ENCODE measurements at regions not wholly inside any gene's neighbourhood (a gene's known extent, or its start where the extent isn't known, plus 50 kb on each side); places are given as distances from the start of the nearest gene placed in this dataset.

- Histone ChIP-seq H2AFZ (ENCODE audit: low read length) (no peak overlapping the region), H3K4me1 (ENCODE audit: insufficient read depth, low read length, severe bottlenecking) (no peaks in the 10 kb centered on the region), H3K9ac (ENCODE audit: low read length) (no peak overlapping the region), H3K79me2 (ENCODE audit: insufficient read depth, low read length) (no peaks in the 10 kb centered on the region), H3K36me3 (ENCODE audit: insufficient read depth, low read length) (no peaks in the 10 kb centered on the region), H3K27me3 (ENCODE audit: insufficient read depth, low read length) (no peaks in the 10 kb centered on the region), H3F3A (ENCODE audit: insufficient read depth, low read length) (no peaks in the 10 kb centered on the region), H3K4me3 (ENCODE audit: low read depth, low read length, poor library complexity, severe bottlenecking) (no peak overlapping the region), H3K27ac (ENCODE audit: low read depth, low read length, poor library complexity, severe bottlenecking) (no peak overlapping the region), H4K20me1 (ENCODE audit: insufficient read depth, low read length) (no peaks in the 10 kb centered on the region), H3K4me2 (ENCODE audit: low read length) (no peak overlapping the region), H3K9me2 (ENCODE audit: low read depth, low read length) (no peaks in the 10 kb centered on the region), H3K9me3 (ENCODE audit: low read length) (no peaks in the 10 kb centered on the region)
- TF ChIP-seq EZH2 (IDR thresholded peaks at IDR 0.05; ENCODE audit: borderline replicate concordance, low read length) = no peak
- TF ChIP-seq CTCF (IDR thresholded peaks at IDR 0.05; ENCODE audit: low read length) = no peak
These were observed 544.4 kb downstream of the KCNJ2 start for GRCh38 chr17:70713694-70714093.

GRCh38 chr17:70716551-70716950 is 547.2 kb downstream of the KCNJ2 start:
- Histone ChIP-seq H3K4me1 (ENCODE audit: insufficient read depth, low read length, severe bottlenecking) (no peaks in the 10 kb centered on the region), H3F3A (ENCODE audit: insufficient read depth, low read length) (no peaks in the 10 kb centered on the region), H3K27me3 (ENCODE audit: insufficient read depth, low read length) (no peaks in the 10 kb centered on the region), H3K4me2 (ENCODE audit: low read length) (no peak overlapping the region), H3K36me3 (ENCODE audit: insufficient read depth, low read length) (no peaks in the 10 kb centered on the region), H2AFZ (ENCODE audit: low read length) (no peak overlapping the region), H3K9ac (ENCODE audit: low read length) (no peak overlapping the region), H3K79me2 (ENCODE audit: insufficient read depth, low read length) (no peaks in the 10 kb centered on the region), H3K9me2 (ENCODE audit: low read depth, low read length) (no peaks in the 10 kb centered on the region), H3K9me3 (ENCODE audit: low read length) (no peaks in the 10 kb centered on the region), H4K20me1 (ENCODE audit: insufficient read depth, low read length) (no peaks in the 10 kb centered on the region), H3K27ac (ENCODE audit: low read depth, low read length, poor library complexity, severe bottlenecking) (no peak overlapping the region), H3K4me3 (ENCODE audit: low read depth, low read length, poor library complexity, severe bottlenecking) (no peak overlapping the region)
- TF ChIP-seq CTCF (IDR thresholded peaks at IDR 0.05; ENCODE audit: low read length) (no peak), EZH2 (IDR thresholded peaks at IDR 0.05; ENCODE audit: borderline replicate concordance, low read length) (no peak)

GRCh38 chr17:70717042-70717441 is 547.7 kb downstream of the KCNJ2 start:
- no peak overlapping the region for H3K4me3 ChIP-seq (ENCODE audit: low read depth, low read length, poor library complexity, severe bottlenecking)
- no peaks in the 10 kb centered on the region for H3K4me1 ChIP-seq (ENCODE audit: insufficient read depth, low read length, severe bottlenecking)
- no peaks in the 10 kb centered on the region for H4K20me1 ChIP-seq (ENCODE audit: insufficient read depth, low read length)
- H3K79me2 ChIP-seq (ENCODE audit: insufficient read depth, low read length) = no peaks in the 10 kb centered on the region
- H3K9me3 ChIP-seq (ENCODE audit: low read length) = no peaks in the 10 kb centered on the region
- H3F3A ChIP-seq (ENCODE audit: insufficient read depth, low read length) = no peaks in the 10 kb centered on the region
- H3K27me3 ChIP-seq (ENCODE audit: insufficient read depth, low read length) = no peaks in the 10 kb centered on the region
- TF ChIP-seq EZH2 (IDR thresholded peaks at IDR 0.05; ENCODE audit: borderline replicate concordance, low read length) = no peak
- no peak for TF ChIP-seq CTCF (IDR thresholded peaks at IDR 0.05; ENCODE audit: low read length)
- no peak overlapping the region for H3K27ac ChIP-seq (ENCODE audit: low read depth, low read length, poor library complexity, severe bottlenecking)
- no peak overlapping the region for H3K4me2 ChIP-seq (ENCODE audit: low read length)
- H3K9ac ChIP-seq (ENCODE audit: low read length) = no peak overlapping the region
- no peaks in the 10 kb centered on the region for H3K36me3 ChIP-seq (ENCODE audit: insufficient read depth, low read length)
- no peaks in the 10 kb centered on the region for H3K9me2 ChIP-seq (ENCODE audit: low read depth, low read length)
- no peak overlapping the region for H2AFZ ChIP-seq (ENCODE audit: low read length)

Data from OCI-LY1 (cell line).